ENCODE measurements at regions not wholly inside any gene's neighbourhood (a gene's known extent, or its start where the extent isn't known, plus 50 kb on each side); places are given as distances from the start of the nearest gene placed in this dataset.

DNA sequence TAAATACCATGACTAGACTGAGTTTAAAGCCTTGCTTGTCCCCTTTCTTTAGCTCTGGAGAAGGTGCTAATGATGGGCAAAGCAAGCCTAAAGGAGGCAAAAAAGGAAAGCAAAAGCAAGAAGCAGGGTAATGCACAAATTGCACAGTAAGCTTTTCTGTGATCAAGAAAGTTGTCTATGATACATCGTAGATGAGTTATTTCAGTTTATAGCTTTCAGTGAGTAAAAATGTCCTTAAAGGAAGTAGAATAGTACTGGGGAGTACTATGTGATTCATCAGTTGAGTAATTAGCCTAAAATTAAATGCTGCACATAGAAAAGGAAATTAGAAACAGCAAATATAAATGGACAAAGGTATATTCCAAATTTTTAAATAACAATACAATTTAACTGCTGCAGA lies 50.2 kb upstream of the PDE5A start:
- no peaks in the 10 kb centered on the region for H3K36me3 ChIP-seq
- H3K9me3 ChIP-seq = no peaks in the 10 kb centered on the region
- DNase-seq = no peak
- no peaks in the 10 kb centered on the region for H3K4me1 ChIP-seq
- in situ Hi-C loops (cut with MboI; ENCODE audit: low sequenced_read_pairs in 4 of 4) (no loop called here), intact Hi-C loops (cut with DNase I; ENCODE audit: low total_unique reads) (no loop called here)
- TF ChIP-seq, protein P1, sequence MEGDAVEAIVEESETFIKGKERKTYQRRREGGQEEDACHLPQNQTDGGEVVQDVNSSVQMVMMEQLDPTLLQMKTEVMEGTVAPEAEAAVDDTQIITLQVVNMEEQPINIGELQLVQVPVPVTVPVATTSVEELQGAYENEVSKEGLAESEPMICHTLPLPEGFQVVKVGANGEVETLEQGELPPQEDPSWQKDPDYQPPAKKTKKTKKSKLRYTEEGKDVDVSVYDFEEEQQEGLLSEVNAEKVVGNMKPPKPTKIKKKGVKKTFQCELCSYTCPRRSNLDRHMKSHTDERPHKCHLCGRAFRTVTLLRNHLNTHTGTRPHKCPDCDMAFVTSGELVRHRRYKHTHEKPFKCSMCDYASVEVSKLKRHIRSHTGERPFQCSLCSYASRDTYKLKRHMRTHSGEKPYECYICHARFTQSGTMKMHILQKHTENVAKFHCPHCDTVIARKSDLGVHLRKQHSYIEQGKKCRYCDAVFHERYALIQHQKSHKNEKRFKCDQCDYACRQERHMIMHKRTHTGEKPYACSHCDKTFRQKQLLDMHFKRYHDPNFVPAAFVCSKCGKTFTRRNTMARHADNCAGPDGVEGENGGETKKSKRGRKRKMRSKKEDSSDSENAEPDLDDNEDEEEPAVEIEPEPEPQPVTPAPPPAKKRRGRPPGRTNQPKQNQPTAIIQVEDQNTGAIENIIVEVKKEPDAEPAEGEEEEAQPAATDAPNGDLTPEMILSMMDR (IDR thresholded peaks at IDR 0.05 in 4 of 5, conservative IDR thresholded peaks at IDR 0.05 in 1 of 5) = no peak
- no peak for TF ChIP-seq POLR2A (IDR thresholded peaks at IDR 0.05)
- no peak overlapping the region for H3K4me3 ChIP-seq
- no peak overlapping the region for H3K27ac ChIP-seq
- H3K27me3 ChIP-seq = no peaks in the 10 kb centered on the region
- ATAC-seq = no peak
